ENCODE measurements at regions not wholly inside any gene's neighbourhood (a gene's known extent, or its start where the extent isn't known, plus 50 kb on each side); places are given as distances from the start of the nearest gene placed in this dataset.

GRCh38 chr14:89085737-89086382 lies 261.4 kb downstream of the TTC8 start:
- TF ChIP-seq, protein P1, sequence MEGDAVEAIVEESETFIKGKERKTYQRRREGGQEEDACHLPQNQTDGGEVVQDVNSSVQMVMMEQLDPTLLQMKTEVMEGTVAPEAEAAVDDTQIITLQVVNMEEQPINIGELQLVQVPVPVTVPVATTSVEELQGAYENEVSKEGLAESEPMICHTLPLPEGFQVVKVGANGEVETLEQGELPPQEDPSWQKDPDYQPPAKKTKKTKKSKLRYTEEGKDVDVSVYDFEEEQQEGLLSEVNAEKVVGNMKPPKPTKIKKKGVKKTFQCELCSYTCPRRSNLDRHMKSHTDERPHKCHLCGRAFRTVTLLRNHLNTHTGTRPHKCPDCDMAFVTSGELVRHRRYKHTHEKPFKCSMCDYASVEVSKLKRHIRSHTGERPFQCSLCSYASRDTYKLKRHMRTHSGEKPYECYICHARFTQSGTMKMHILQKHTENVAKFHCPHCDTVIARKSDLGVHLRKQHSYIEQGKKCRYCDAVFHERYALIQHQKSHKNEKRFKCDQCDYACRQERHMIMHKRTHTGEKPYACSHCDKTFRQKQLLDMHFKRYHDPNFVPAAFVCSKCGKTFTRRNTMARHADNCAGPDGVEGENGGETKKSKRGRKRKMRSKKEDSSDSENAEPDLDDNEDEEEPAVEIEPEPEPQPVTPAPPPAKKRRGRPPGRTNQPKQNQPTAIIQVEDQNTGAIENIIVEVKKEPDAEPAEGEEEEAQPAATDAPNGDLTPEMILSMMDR (IDR thresholded peaks at IDR 0.05; ENCODE audit: low read depth, low read length, missing control alignments), result no peak
- in situ Hi-C loops (cut with HindIII; ENCODE audit: low sequenced_read_pairs), result no loop called here

DNA sequence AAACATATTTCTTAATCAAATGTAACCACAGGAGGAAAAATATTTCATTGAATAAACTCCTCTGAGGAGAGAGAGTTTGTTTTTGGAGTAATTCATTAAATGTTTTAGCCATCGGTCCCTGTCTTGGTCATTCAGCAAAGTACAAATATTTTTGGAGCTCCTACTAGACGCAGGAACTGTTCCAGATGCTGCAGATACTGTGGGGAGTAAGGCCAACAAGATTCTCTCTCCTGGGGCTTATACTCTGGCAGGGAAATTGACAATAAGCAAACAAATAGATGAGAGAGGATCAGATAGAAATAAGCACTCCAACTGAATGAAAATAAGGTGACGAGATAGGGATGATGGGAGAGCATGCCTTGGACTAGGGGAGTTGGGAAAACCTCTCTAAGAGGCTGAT lies 264.1 kb downstream of the TTC8 start:
- H3K4me3 ChIP-seq (ENCODE audit: low read depth, low read length), result no peak overlapping the region
- no peak for DNase-seq (ENCODE audit: low read depth)
- TF ChIP-seq, protein P1 (IDR thresholded peaks at IDR 0.05; ENCODE audit: low read depth, low read length, missing control alignments), result no peak
- in situ Hi-C loops (cut with HindIII; ENCODE audit: low sequenced_read_pairs), result no loop called here

More at GRCh38 chr14:89085737-89086382, 261.4 kb downstream of the TTC8 start:
- H3K4me3 ChIP-seq (ENCODE audit: low read depth, low read length), result no peak overlapping the region
- no peak for DNase-seq (ENCODE audit: low read depth)

DNA sequence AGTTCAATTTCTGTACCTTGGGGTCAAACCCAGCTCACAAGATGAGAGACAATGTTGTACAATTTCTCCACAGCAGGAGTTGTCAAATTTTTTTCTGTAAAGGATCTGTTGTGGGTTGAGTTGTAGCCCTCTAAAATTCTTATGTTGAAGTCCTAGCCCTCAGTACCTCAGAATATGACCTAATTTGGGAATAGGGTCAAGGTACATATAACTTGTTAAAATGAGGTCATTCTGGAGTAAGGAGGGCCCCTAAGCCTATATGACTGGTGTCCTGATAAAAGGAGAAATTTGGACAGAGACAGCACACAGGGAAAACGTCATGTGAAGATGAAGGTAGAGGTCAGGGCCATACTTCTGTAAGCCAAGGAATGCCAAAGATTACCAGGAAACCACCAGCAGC lies 264.9 kb downstream of the TTC8 start:
- in situ Hi-C loops (cut with HindIII; ENCODE audit: low sequenced_read_pairs), result no loop called here
- TF ChIP-seq, protein P1 (IDR thresholded peaks at IDR 0.05; ENCODE audit: low read depth, low read length, missing control alignments), result no peak
- no peak overlapping the region for H3K4me3 ChIP-seq (ENCODE audit: low read depth, low read length)
- DNase-seq (ENCODE audit: low read depth), result no peak

DNA sequence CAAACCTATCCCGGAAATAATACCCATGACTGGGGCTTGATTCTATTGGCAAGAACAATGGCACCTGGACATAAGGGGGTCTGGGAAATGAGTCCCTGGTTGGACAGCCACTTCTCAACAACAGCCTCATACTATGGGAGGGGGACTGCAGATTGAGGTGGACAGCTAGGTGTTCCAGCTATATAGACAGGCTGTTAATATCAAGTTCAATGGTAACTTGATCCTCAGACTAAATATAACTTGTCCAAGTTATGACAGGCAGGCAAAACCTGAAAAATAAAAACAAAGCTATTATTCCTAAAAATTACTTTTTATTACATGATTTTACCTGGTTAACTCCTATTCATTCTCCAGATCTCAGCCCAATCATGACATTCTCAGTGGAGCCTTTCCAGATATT lies 267.3 kb downstream of the TTC8 start:
- TF ChIP-seq, protein P1 (IDR thresholded peaks at IDR 0.05; ENCODE audit: low read depth, low read length, missing control alignments), result no peak

GRCh38 chr14:89093083-89093730 lies 268.8 kb downstream of the TTC8 start:
- in situ Hi-C loops (cut with HindIII; ENCODE audit: low sequenced_read_pairs), result no loop called here
- no peak overlapping the region for H3K4me3 ChIP-seq (ENCODE audit: low read depth, low read length)
- TF ChIP-seq, protein P1 (IDR thresholded peaks at IDR 0.05; ENCODE audit: low read depth, low read length, missing control alignments), result no peak
- DNase-seq (ENCODE audit: low read depth), result no peak

More for the DNA sequence above, 267.3 kb downstream of the TTC8 start:
- DNase-seq (ENCODE audit: low read depth), result no peak
- no peak overlapping the region for H3K4me3 ChIP-seq (ENCODE audit: low read depth, low read length)
- in situ Hi-C loops (cut with HindIII; ENCODE audit: low sequenced_read_pairs), result no loop called here

GRCh38 chr14:89095036-89095435 lies 270.6 kb downstream of the TTC8 start:
- DNase-seq (ENCODE audit: low read depth), result no peak
- H3K4me3 ChIP-seq (ENCODE audit: low read depth, low read length), result no peak overlapping the region
- TF ChIP-seq, protein P1 (IDR thresholded peaks at IDR 0.05; ENCODE audit: low read depth, low read length, missing control alignments), result no peak
- in situ Hi-C loops (cut with HindIII; ENCODE audit: low sequenced_read_pairs), result no loop called here
